GM19395 (cell line): ENCODE measurements at regions not wholly inside any gene's neighbourhood (a gene's known extent, or its start where the extent isn't known, plus 50 kb on each side); places are given as distances from the start of the nearest gene placed in this dataset.

Experiments
- ATAC-seq: cut with Tn5 transposase; IDR thresholded peaks from one replicate; pipeline ENCODE4 v1.9.1; 2021; ENCODE audit warnings: mild to moderate bottlenecking, moderate library complexity; ENCODE audit not compliant: unreplicated experiment

DNA sequence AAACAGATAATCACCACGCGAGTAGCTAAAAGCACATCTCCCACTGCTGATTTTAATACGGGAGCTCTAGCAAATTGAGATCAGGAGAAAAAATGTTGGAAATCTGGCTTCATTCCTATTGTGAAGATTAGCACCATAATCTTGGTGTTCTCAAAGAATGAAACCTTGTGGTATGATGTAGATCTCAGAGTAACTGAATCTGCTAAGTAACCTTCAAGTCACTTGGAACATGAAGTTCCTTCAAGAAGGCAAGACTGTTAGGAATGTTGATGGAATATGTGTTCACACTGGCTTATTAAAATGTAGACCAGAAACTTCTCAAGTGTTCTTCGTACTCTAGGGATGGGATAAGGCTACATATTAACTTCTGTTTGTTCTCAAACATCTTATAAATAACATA, 117.4 kb upstream of the CHRM3 start:
- ATAC-seq = no peak

- no peak for ATAC-seq
These were observed 118.4 kb upstream of the CHRM3 start for GRCh38 chr1:239268007-239268406.

GRCh38 chr1:239263801-239264200, 122.6 kb upstream of the CHRM3 start:
- no peak for ATAC-seq

GRCh38 chr1:239262538-239262937, 123.8 kb upstream of the CHRM3 start:
- no peak for ATAC-seq

DNA sequence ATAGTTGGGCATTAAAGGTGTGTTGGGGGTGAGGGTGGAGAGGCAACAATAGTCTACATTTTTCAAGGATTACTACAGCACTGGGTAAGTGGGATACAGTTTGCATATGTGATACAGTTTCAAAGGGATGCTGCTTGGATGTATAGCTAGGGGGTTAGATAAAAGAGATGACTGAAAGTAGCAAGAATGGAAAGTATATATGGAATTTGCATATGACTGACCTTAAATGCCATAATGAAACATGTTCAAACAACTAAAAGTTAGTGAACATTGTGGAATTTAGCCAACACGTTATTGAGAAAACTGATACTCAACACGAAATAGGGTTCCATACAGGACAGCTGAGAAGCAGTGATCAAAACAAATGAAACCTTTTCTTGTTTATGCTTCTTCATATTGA, 124.8 kb upstream of the CHRM3 start:
- no peak for ATAC-seq

- no peak for ATAC-seq
These were observed 125.5 kb upstream of the CHRM3 start for GRCh38 chr1:239260842-239261241.

DNA sequence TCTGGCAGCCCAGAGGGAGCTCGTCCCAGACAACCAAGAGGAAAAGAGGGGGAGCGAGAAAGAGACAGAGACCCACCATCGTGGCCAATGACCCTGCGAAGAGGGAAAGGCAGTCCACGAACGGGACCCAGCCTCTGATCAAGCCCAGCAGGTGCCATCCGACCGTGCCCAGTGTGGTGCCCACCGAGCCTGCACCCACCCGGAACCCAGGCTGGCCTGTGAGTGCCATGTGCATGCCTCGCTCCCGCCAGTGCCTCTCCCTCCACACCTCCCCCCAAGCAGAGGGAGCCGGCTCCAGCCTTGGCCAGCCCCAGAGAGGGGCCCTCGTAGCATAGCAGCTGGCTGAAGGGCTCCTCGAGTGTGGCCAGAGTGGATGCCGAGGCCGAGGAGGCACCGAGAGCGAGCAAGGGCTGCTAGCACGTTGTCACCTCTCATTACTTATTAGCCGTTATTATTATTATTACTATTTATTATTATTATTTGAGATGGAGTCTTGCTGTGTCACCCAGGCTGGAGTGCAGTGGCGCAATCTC, 130.7 kb upstream of the CHRM3 start:
- no peak for ATAC-seq

DNA sequence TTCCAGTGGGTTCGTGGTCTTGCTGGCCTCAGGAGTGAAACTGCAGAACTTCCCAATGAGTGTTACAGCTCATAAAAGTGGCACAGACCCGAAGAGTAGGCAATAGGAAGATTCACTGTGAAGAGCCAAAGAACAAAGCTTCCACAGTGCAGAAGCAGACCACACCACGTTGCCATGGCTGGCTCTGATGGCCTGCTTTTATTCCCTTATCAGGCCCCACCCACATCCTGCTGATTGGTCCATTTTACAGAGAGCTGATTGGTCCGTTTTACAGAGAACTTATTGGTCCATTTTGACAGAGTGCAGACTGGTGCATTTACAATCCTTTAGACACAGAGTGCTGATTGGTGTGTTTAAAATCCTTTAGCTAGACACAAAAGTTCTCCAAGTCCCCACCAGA, 131.4 kb upstream of the CHRM3 start:
- no peak for ATAC-seq

- no peak for ATAC-seq
These were observed 133.3 kb upstream of the CHRM3 start for GRCh38 chr1:239253032-239253431.

DNA sequence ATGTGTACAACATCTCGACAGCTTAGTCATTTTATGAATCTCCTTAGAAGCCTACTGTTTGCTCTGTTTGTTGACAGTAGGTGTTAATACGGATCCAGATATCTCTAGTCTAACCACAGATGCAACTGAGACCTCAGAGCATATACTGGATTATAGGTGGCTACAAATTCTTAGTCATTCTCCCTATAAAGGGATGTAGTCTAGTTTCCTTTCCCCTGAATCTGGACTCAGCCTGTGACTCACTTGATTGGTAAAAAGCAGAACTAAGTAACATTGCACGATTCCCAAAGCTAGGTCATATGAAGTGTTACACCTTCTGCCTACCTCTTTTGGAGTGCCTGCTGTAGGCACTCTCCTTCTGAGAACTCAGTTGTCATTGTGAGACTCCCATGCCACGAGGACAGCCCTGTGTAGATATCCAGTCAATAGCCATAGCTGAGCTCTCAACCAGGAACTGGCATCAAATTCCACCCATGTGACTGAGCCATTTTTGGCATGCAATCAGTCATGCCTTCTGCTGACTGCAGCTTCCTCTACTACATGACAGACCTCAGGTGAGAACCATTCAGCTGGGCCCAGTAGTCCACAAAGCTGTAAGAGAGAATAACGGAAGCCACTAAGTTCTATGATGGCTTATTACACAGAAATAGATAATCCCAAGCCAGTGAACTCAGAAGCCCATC, 135.9 kb upstream of the CHRM3 start:
- ATAC-seq = no peak

DNA sequence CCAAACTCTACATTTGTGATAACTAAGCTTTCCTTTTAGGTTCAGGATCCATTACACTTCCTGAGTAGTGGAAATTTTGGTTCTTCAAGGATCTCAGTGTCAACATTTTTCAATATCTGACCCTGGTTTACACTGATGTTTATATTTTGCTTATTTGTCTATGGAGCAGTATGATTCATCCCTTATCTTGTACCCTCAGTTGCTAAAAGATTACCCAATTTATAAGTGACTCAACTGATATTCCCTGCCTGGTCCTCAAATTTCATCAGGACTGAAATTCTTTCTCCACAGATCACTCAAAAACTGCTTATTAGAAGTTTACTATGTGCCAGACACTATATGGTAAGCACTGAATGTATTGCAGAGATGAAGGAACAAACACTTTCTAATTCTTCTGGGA, 139.1 kb upstream of the CHRM3 start:
- ATAC-seq = no peak

GRCh38 chr1:239244084-239244483, 142.3 kb upstream of the CHRM3 start:
- no peak for ATAC-seq

DNA sequence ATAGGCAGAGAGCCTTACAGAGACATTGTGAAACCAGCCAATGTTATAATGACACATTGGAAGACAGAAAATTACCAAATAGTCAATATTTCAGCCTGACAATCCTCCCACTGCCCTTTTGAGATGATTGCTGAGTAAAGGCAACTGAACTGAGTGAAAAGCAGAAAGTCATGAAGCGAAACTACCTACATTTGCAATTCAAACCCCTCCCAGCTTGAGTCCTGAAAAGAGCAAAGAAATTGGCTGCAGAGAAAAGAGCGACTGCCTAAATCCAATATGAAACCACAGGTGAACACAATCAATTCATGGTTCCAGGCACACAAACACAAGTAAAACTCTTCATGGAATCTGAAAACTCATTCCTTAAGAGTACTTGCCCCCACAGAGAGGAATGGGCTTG, 143.4 kb upstream of the CHRM3 start:
- no peak for ATAC-seq

DNA sequence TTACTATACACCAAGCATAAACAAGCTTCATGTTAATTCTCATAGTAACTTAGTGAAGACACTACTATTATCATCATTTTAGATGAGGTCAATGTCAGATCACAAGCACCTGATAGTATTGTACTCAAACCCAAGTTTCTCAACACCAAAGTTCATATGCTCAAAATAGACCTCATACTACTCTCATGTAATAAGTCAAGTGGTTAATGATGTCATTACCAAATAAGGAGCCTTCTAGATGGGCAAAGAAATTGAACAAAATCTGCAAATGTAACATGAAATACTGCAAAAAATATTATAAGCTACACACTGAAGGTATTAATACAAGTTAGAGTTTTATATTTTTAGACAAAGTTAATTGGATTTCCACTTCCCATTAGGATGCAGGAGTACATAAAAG, 144.0 kb upstream of the CHRM3 start:
- no peak for ATAC-seq

DNA sequence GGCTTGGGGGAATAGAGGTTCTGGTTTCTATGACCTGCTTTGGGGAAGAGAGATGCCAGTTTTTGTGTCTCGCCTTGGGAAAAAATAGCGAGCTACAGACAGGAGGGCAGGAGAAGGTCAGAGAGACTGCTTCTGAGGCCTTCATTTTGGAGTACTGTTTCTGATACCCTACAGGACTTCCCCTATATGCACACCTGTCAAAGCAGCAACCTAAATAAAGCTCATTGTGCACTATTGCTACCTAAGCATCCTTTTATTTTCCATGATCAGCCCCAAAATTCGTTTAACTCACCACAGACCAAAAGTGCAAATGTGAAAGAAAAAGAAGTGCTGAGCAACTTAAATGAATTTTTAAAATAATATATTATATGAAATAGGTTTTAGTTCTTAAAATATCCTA, 145.6 kb upstream of the CHRM3 start:
- no peak for ATAC-seq

- no peak for ATAC-seq
These were observed 146.8 kb upstream of the CHRM3 start for GRCh38 chr1:239239529-239239928.

DNA sequence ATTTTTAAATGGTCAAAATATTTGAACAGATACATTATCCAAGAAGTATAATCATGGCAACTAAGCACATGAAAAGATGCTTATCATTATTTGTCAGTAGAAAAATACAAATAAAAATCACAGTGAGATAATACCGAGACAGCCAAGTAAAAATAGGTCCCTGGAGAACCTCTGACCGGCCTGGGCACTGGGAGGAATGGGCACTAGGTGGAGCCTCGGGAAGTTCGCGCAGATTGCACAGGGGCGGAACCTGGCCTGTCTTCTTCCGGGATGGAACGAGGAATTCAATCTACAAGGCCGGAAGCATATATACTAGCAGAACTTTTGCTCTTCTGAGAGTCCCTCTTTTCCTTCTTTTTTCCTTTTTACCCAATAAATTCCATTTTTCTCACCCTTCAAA, 148.5 kb upstream of the CHRM3 start:
- ATAC-seq = no peak

DNA sequence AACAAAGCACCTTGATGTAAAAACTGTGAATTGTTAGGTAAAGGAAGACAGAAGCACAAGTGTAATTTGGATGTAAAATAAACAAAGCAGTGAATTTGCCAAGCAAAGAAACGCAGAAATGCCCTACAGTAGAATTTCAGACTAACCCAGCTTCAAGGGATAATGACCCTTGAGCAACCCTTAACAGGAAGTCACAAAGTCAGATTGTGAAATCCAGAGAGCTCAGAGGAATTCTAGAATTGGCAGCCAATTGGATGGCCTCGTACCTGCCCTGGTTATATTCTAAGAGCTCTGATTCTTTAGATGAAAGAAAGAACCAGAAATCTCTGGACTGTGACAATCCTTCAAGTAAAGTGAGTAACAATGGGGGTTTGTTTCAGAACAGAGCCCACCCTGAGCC, 152.7 kb upstream of the CHRM3 start:
- no peak for ATAC-seq

GRCh38 chr1:239232921-239233320, 153.4 kb upstream of the CHRM3 start:
- ATAC-seq = no peak

- ATAC-seq = no peak
These were observed 157.9 kb upstream of the CHRM3 start for GRCh38 chr1:239228451-239228850.

- ATAC-seq = no peak
These were observed 161.0 kb upstream of the CHRM3 start for GRCh38 chr1:239225396-239225795.

DNA sequence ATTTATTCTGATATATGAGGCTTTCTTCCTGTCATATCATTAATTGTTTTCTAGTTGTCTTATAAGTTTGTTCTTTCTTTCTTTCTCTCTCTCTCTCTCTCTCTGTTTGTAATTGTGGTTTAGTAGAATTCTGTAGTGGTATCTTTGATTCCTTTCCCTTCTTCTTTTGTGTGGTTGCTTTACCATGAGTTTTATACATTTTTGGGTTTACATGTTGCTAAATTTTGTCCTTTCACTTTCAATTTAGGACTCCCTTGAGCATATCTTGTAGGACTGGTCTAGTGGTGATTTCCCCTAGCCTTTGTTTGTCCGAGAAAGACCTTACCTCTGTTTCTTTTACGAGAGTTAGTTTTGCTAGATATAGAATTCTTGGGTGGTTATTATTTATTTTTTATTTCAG, 162.3 kb upstream of the CHRM3 start:
- ATAC-seq = no peak

GRCh38 chr1:239222999-239223398, 163.4 kb upstream of the CHRM3 start:
- no peak for ATAC-seq
